ENCODE measurements at regions not wholly inside any gene's neighbourhood (a gene's known extent, or its start where the extent isn't known, plus 50 kb on each side); places are given as distances from the start of the nearest gene placed in this dataset.
A peak's percentile ranks its signal among the peaks of the same experiment; 100 is the strongest.

GRCh38 chr22:45096256-45096907 is 67.3 kb upstream of the NUP50 start:
- intact Hi-C loops (cut with micrococcal nuclease) (loop anchor here (1.0 kb wide), 2 partner anchors 121 to 276 kb away; no protein-coding TSS in a partner anchor), dilution Hi-C loops (cut with MboI; ENCODE audit: extremely low pct_ligation_motif_present, low sequenced_read_pairs) (no loop called here)
- FAIRE-seq (peak; percentile 91), DNase-seq (ENCODE audit: low read depth, low spot score) (peak; percentile 57)
- POLR2A ChIA-PET = no interaction called here
- Histone ChIP-seq H3K79me2 (ENCODE audit: control insufficient read depth, insufficient read depth, low read length) (no peaks in the 10 kb centered on the region), H4K20me1 (replicated peaks; ENCODE audit: control insufficient read depth, extremely low read depth, insufficient read depth, low read length) (no peaks in the 10 kb centered on the region), H3K27ac (ENCODE audit: insufficient read depth, low read depth, low read length) (no peak overlapping the region), H3K9ac (replicated peaks; ENCODE audit: extremely low read depth, insufficient read depth, low read length) (no peak overlapping the region), H3K9me3 (replicated peaks; ENCODE audit: control insufficient read depth, insufficient read depth, low read length) (no peaks in the 10 kb centered on the region), H3K4me1 (ENCODE audit: control insufficient read depth, extremely low read depth, insufficient read depth, low read length) (no peaks in the 10 kb centered on the region), H3K4me3 (replicated peaks in 1 of 3; ENCODE audit: insufficient read depth in 1 of 3, low read depth in 1 of 3, low read length in 3 of 3) (no peak overlapping the region), H3K9me1 (replicated peaks; ENCODE audit: control insufficient read depth, extremely low read depth, insufficient read depth, low read length) (no peaks in the 10 kb centered on the region), H3K36me3 (ENCODE audit: control insufficient read depth in 2 of 2, extremely low read depth in 1 of 2, insufficient read depth in 2 of 2, low read length in 2 of 2) (no peaks in the 10 kb centered on the region), H3K27me3 (ENCODE audit: control insufficient read depth in 2 of 2, insufficient read depth in 2 of 2, low read length in 2 of 2) (no peaks in the 10 kb centered on the region), H3K4me2 (ENCODE audit: insufficient read depth, low read length) (no peak overlapping the region), H2AFZ (ENCODE audit: low read depth, low read length) (no peak overlapping the region)
- no TSS peak for BruUV-seq (replicated peaks)
- TF ChIP-seq POLR2A (IDR thresholded peaks at IDR 0.05; ENCODE audit: low read depth, low read length) = no peak
- peak; percentile 66 to 86 for TF ChIP-seq CTCF (IDR thresholded peaks at IDR 0.05; ENCODE audit: extremely low read depth in 1 of 2, insufficient read depth in 1 of 2, low read depth in 1 of 2, low read length in 2 of 2)
- TF ChIP-seq FOS (IDR thresholded peaks at IDR 0.05; ENCODE audit: borderline replicate concordance, insufficient read depth, low read length) = no peak
- TF ChIP-seq GATA2 (IDR thresholded peaks at IDR 0.05; ENCODE audit: insufficient read depth, insufficient read length, low read depth, low read length) = no peak
- CTCF ChIA-PET = interaction anchor here (0.6 to 4.6 kb wide), 9 partner anchors 13 to 276 kb away, joined by 3 to 36 read pairs (median 6); no protein-coding TSS in a partner anchor

GRCh38 chr22:45097061-45097460 is 66.7 kb upstream of the NUP50 start:
- H2AFZ ChIP-seq (ENCODE audit: low read depth, low read length) = no peak overlapping the region
- H3K9me3 ChIP-seq (replicated peaks; ENCODE audit: control insufficient read depth, insufficient read depth, low read length) = no peaks in the 10 kb centered on the region
- no peak for DNase-seq (ENCODE audit: low read depth, low spot score)
- ChIA-PET CTCF (interaction anchor here (1.7 to 4.6 kb wide), 3 partner anchors 24 to 276 kb away, joined by 6 to 36 read pairs (median 7); no protein-coding TSS in a partner anchor), POLR2A (interaction anchor here (0.7 kb wide), 1 partner anchor 401 kb away, joined by 4 read pairs; no protein-coding TSS in a partner anchor)
- H4K20me1 ChIP-seq (replicated peaks; ENCODE audit: control insufficient read depth, extremely low read depth, insufficient read depth, low read length) = no peaks in the 10 kb centered on the region
- intact Hi-C loops (cut with micrococcal nuclease) = no loop called here
- H3K36me3 ChIP-seq (ENCODE audit: control insufficient read depth in 2 of 2, extremely low read depth in 1 of 2, insufficient read depth in 2 of 2, low read length in 2 of 2) = no peaks in the 10 kb centered on the region
- dilution Hi-C loops (cut with MboI; ENCODE audit: extremely low pct_ligation_motif_present, low sequenced_read_pairs) = no loop called here
- no peak for FAIRE-seq
- no peak overlapping the region for H3K9ac ChIP-seq (replicated peaks; ENCODE audit: extremely low read depth, insufficient read depth, low read length)
- H3K79me2 ChIP-seq (ENCODE audit: control insufficient read depth, insufficient read depth, low read length) = no peaks in the 10 kb centered on the region
- no peak for TF ChIP-seq MAX (IDR thresholded peaks at IDR 0.05; ENCODE audit: insufficient read depth, insufficient read length)
- no peak for TF ChIP-seq FOS (IDR thresholded peaks at IDR 0.05; ENCODE audit: borderline replicate concordance, insufficient read depth, low read length)
- TF ChIP-seq CTCF (IDR thresholded peaks at IDR 0.05; ENCODE audit: extremely low read depth in 1 of 2, insufficient read depth in 1 of 2, low read depth in 1 of 2, low read length in 2 of 2) = no peak
- no peak for TF ChIP-seq JUN (IDR thresholded peaks at IDR 0.05; ENCODE audit: borderline replicate concordance, insufficient read depth, insufficient read length, low read depth)
- TF ChIP-seq MYC (IDR thresholded peaks at IDR 0.05; ENCODE audit: low read depth, low read length) = no peak
- no peak for TF ChIP-seq GATA2 (IDR thresholded peaks at IDR 0.05; ENCODE audit: insufficient read depth, insufficient read length, low read depth, low read length)
- no peak for TF ChIP-seq POLR2A (IDR thresholded peaks at IDR 0.05; ENCODE audit: low read depth, low read length)
- TF ChIP-seq EZH2 (IDR thresholded peaks at IDR 0.05; ENCODE audit: borderline replicate concordance, low read depth, low read length, severe bottlenecking) = no peak
- TF ChIP-seq POLR2AphosphoS5 (IDR thresholded peaks at IDR 0.05; ENCODE audit: insufficient read depth, low read depth, low read length) = no peak
- no peaks in the 10 kb centered on the region for H3K9me1 ChIP-seq (replicated peaks; ENCODE audit: control insufficient read depth, extremely low read depth, insufficient read depth, low read length)
- no peaks in the 10 kb centered on the region for H3K4me1 ChIP-seq (ENCODE audit: control insufficient read depth, extremely low read depth, insufficient read depth, low read length)
- H3K4me2 ChIP-seq (ENCODE audit: insufficient read depth, low read length) = no peak overlapping the region
- H3K27me3 ChIP-seq (ENCODE audit: control insufficient read depth in 2 of 2, insufficient read depth in 2 of 2, low read length in 2 of 2) = no peaks in the 10 kb centered on the region
- no TSS peak for BruUV-seq (replicated peaks)
- no peak overlapping the region for H3K4me3 ChIP-seq (replicated peaks in 1 of 3; ENCODE audit: insufficient read depth in 1 of 3, low read depth in 1 of 3, low read length in 3 of 3)
- no peak overlapping the region for H3K27ac ChIP-seq (ENCODE audit: insufficient read depth, low read depth, low read length)
